ENCODE measurements at regions not wholly inside any gene's neighbourhood (a gene's known extent, or its start where the extent isn't known, plus 50 kb on each side); places are given as distances from the start of the nearest gene placed in this dataset.
"Not testable (repeated sequence)": the region's sequence is repeated elsewhere in the genome, so short reads cannot be mapped to it uniquely, and the experiment has no call there.

- DNase-seq (ENCODE audit: low spot score): no peak
Measured at GRCh38 chr5:74500110-74500917, 140.2 kb downstream of the ENC1 start.

GRCh38 chr5:74499256-74500050 lies 141.1 kb downstream of the ENC1 start:
- no peak for DNase-seq (ENCODE audit: low spot score)

GRCh38 chr5:74497706-74498105 lies 142.8 kb downstream of the ENC1 start:
- DNase-seq (ENCODE audit: low spot score): no peak

- no peak for DNase-seq (ENCODE audit: low spot score)
Measured at GRCh38 chr5:74493411-74493810, 147.1 kb downstream of the ENC1 start.

- DNase-seq (ENCODE audit: low spot score): no peak
Measured at GRCh38 chr5:74492230-74492629, 148.3 kb downstream of the ENC1 start.

- DNase-seq (ENCODE audit: low spot score): no peak
Measured at GRCh38 chr5:74491586-74491985, 148.9 kb downstream of the ENC1 start.

GRCh38 chr5:74490814-74491213 lies 149.7 kb downstream of the ENC1 start:
- DNase-seq (ENCODE audit: low spot score): no peak

GRCh38 chr5:74482990-74483389 lies 157.5 kb downstream of the ENC1 start:
- no peak for DNase-seq (ENCODE audit: low spot score)

- DNase-seq (ENCODE audit: low spot score): no peak
Measured at GRCh38 chr5:74482523-74482922, 158.0 kb downstream of the ENC1 start.

- DNase-seq (ENCODE audit: low spot score): not testable (repeated sequence)
Measured at GRCh38 chr5:74481357-74481756, 159.2 kb downstream of the ENC1 start.

GRCh38 chr5:74480201-74480600 lies 160.3 kb downstream of the ENC1 start:
- DNase-seq (ENCODE audit: low spot score): no peak

GRCh38 chr5:74478328-74478727 lies 162.2 kb downstream of the ENC1 start:
- DNase-seq (ENCODE audit: low spot score): no peak

GRCh38 chr5:74477761-74478160 lies 162.8 kb downstream of the ENC1 start:
- no peak for DNase-seq (ENCODE audit: low spot score)

- DNase-seq (ENCODE audit: low spot score): no peak
Measured at GRCh38 chr5:74476819-74477453, 163.6 kb downstream of the ENC1 start.

- no peak for DNase-seq (ENCODE audit: low spot score)
Measured at GRCh38 chr5:74476046-74476818, 164.3 kb downstream of the ENC1 start.

GRCh38 chr5:74471875-74472274 lies 168.7 kb downstream of the ENC1 start:
- no peak for DNase-seq (ENCODE audit: low spot score)

- no peak for DNase-seq (ENCODE audit: low spot score)
Measured at GRCh38 chr5:74469234-74469994, 171.1 kb downstream of the ENC1 start.

GRCh38 chr5:74468421-74468820 lies 172.1 kb downstream of the ENC1 start:
- DNase-seq (ENCODE audit: low spot score): no peak

- no peak for DNase-seq (ENCODE audit: low spot score)
Measured at GRCh38 chr5:74465724-74466123, 174.8 kb downstream of the ENC1 start.

- no peak for DNase-seq (ENCODE audit: low spot score)
Measured at GRCh38 chr5:74464512-74465209, 175.9 kb downstream of the ENC1 start.

- no peak for DNase-seq (ENCODE audit: low spot score)
Measured at GRCh38 chr5:74462356-74462755, 178.2 kb downstream of the ENC1 start.
